Suppressor macrophage treated with lipopolysaccharide for 4 hours (primary cell): ENCODE measurements at regions not wholly inside any gene's neighbourhood (a gene's known extent, or its start where the extent isn't known, plus 50 kb on each side); places are given as distances from the start of the nearest gene placed in this dataset.

Source experiments
- DNase-seq: peaks from one replicate; pipeline ENCODE4 v3.0.0-alpha.2; 2020

GRCh38 chr5:29790281-29790680 lies 1403.2 kb upstream of the CDH6 start:
- DNase-seq, result no peak

GRCh38 chr5:29780401-29780800 lies 1413.1 kb upstream of the CDH6 start:
- no peak for DNase-seq

- DNase-seq, result no peak
Measured at GRCh38 chr5:29779141-29779540, 1414.3 kb upstream of the CDH6 start.

GRCh38 chr5:29777373-29777772 lies 1416.1 kb upstream of the CDH6 start:
- no peak for DNase-seq

- DNase-seq, result no peak
Measured at GRCh38 chr5:29770936-29771335, 1422.5 kb upstream of the CDH6 start.

GRCh38 chr5:29769474-29769873 lies 1424.0 kb upstream of the CDH6 start:
- DNase-seq, result no peak

- DNase-seq, result no peak
Measured at GRCh38 chr5:29758986-29759421, 1434.5 kb upstream of the CDH6 start.

- no peak for DNase-seq
Measured at GRCh38 chr5:29750453-29750852, 1443.0 kb upstream of the CDH6 start.

GRCh38 chr5:29744618-29745017 lies 1448.9 kb upstream of the CDH6 start:
- no peak for DNase-seq

GRCh38 chr5:29720954-29721353 lies 1472.5 kb upstream of the CDH6 start:
- no peak for DNase-seq

- no peak for DNase-seq
Measured at GRCh38 chr5:29719171-29719570, 1474.3 kb upstream of the CDH6 start.

- DNase-seq, result no peak
Measured at GRCh38 chr5:29715167-29715566, 1478.3 kb upstream of the CDH6 start.

GRCh38 chr5:29702875-29703274 lies 1490.6 kb upstream of the CDH6 start:
- DNase-seq, result no peak

GRCh38 chr5:29701600-29701999 lies 1491.9 kb upstream of the CDH6 start:
- no peak for DNase-seq

- DNase-seq, result no peak
Measured at GRCh38 chr5:29697785-29698414, 1495.6 kb upstream of the CDH6 start.

GRCh38 chr5:29697278-29697677 lies 1496.2 kb upstream of the CDH6 start:
- no peak for DNase-seq

GRCh38 chr5:29672678-29673077 lies 1520.8 kb upstream of the CDH6 start:
- no peak for DNase-seq

GRCh38 chr5:29662876-29663275 lies 1530.6 kb upstream of the CDH6 start:
- no peak for DNase-seq

GRCh38 chr5:29654954-29655353 lies 1538.5 kb upstream of the CDH6 start:
- DNase-seq, result no peak

- DNase-seq, result no peak
Measured at GRCh38 chr5:29649321-29649720, 1544.2 kb upstream of the CDH6 start.

GRCh38 chr5:29642601-29643000 lies 1550.9 kb upstream of the CDH6 start:
- DNase-seq, result no peak

GRCh38 chr5:29614206-29614605 lies 1579.3 kb upstream of the CDH6 start:
- DNase-seq, result no peak

GRCh38 chr5:29588236-29588635 lies 1605.2 kb upstream of the CDH6 start:
- DNase-seq, result no peak

GRCh38 chr5:29587832-29588231 lies 1605.7 kb upstream of the CDH6 start:
- no peak for DNase-seq

- no peak for DNase-seq
Measured at GRCh38 chr5:29568028-29568427, 1625.5 kb upstream of the CDH6 start.

GRCh38 chr5:29561564-29561963 lies 1631.9 kb upstream of the CDH6 start:
- no peak for DNase-seq
